Muscle of back (tissue), 3 donors: ENCODE measurements at regions not wholly inside any gene's neighbourhood (a gene's known extent, or its start where the extent isn't known, plus 50 kb on each side); places are given as distances from the start of the nearest gene placed in this dataset.

Source experiments
- DNase-seq, 3 donors: peaks; one replicate each; pipeline versions ENCODE4 v3.0.0 to v3.0.0-alpha.2; 2013

DNA sequence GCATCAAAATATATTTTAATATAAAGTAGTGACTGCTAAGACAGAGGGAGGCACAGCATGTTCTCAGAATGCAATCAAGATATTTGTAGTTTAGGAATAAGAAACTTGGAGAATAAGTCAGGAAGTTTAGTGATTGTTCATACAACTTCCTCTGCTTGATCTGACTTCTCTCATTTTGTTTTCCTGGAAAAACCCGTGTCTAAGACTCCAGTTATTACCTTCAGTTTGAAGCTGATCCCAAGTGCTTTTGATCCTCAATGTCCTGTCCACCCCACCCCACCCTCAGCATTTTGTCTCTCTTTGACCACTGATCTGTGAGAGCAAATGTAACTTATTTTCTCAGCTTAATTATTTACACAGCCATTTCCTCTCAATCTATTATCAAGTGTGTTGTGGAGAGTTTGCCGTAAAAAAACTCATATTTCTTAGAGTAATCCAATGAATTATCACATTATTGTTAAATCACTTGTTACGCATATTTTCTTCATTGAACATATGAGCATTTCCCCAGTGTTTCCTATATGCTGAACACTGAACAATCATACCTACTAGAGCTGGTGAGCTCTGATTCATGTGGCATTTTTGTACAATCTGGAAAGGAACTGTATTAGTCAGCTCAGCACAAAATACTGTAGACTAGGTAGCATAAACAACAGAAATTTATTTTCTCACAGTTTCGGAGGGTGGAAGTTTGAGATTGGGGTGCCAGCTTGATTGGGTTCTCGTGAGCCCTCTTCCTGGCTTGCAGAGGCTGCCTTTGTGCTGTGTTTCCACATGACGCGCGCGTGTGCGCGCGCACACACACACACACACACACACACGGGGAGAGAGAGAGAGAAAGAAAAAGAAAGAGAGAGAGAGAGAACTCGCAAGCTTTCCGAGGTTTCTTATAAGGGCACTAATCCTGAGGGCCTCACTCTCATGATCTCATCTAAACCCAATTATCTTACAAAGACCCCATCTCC is 65.5 kb upstream of the DPYD start:
- no peak for DNase-seq

GRCh38 chr1:97983126-97983525 is 62.3 kb upstream of the DPYD start:
- DNase-seq: no peak

GRCh38 chr1:97980530-97980929 is 59.7 kb upstream of the DPYD start:
- no peak for DNase-seq

GRCh38 chr1:97976801-97977200 is 56.0 kb upstream of the DPYD start:
- DNase-seq: no peak
